GM23248 (cell line): ENCODE measurements at regions not wholly inside any gene's neighbourhood (a gene's known extent, or its start where the extent isn't known, plus 50 kb on each side); places are given as distances from the start of the nearest gene placed in this dataset.

Experiments used
- EZH2 ChIP-seq: fragments of 200-600 bp; sonication (generic); IDR thresholded peaks from 2 replicates; pipeline ENCODE4 v1.6.1; 2018; ENCODE audit warnings: antibody characterized with exemption, mild to moderate bottlenecking; ENCODE audit not compliant: insufficient read depth, poor library complexity, severe bottlenecking
- EZH2phosphoT487 ChIP-seq: fragments of 200-600 bp; sonication (generic); IDR thresholded peaks from 2 replicates; pipeline ENCODE4 v1.6.1; 2018; ENCODE audit warnings: antibody characterized with exemption, moderate library complexity, mild to moderate bottlenecking, low read depth; ENCODE audit not compliant: insufficient read depth

- TF ChIP-seq EZH2: no peak
- TF ChIP-seq EZH2phosphoT487: no peak
These were observed 52.0 kb upstream of the PPP1R3C start for GRCh38 chr10:91684841-91685240.
